Stomach (tissue), 8 donors: ENCODE measurements at regions not wholly inside any gene's neighbourhood (a gene's known extent, or its start where the extent isn't known, plus 50 kb on each side); places are given as distances from the start of the nearest gene placed in this dataset.

Experiments used
- DNase-seq, 2 donors: peaks; one replicate each; pipeline versions ENCODE4 v3.0.0 to v3.0.0-alpha.2; 2013 to 2019
- H3K27ac ChIP-seq, 5 donors: fragments of 200-600 bp in 4 of 5; sonication (generic) in 4 of 5; one replicate each; pipeline ENCODE4 v1.5.1; 2013 to 2019; ENCODE audit warnings: mild to moderate bottlenecking in 1 of 5, moderate library complexity in 1 of 5
- H3K27me3 ChIP-seq, 3 donors: fragments of 200-600 bp; sonication (generic); one replicate each; pipeline ENCODE4 v1.5.1; 2017 to 2019; ENCODE audit warnings: mixed run types in 1 of 3
- H3K36me3 ChIP-seq, 4 donors: fragments of 200-600 bp; sonication (generic); 1 replicate in 3 of 4; 2 replicates in 1 of 4; pipeline ENCODE4 v1.5.1; 2016 to 2019
- H3K4me1 ChIP-seq, 4 donors: fragments of 200-600 bp; sonication (generic); one replicate each; pipeline ENCODE4 v1.5.1; 2016 to 2019
- H3K4me3 ChIP-seq, 4 donors: fragments of 200-600 bp; sonication (generic) in 3 of 4; one replicate each; pipeline ENCODE4 v1.5.1; 2016 to 2019; ENCODE audit warnings: mild to moderate bottlenecking in 1 of 4
- H3K9me3 ChIP-seq, 4 donors: fragments of 200-600 bp; sonication (generic); one replicate each; pipeline ENCODE4 v1.5.1; 2016 to 2019
- EP300 ChIP-seq: sonication (generic); formaldehyde crosslinking; IDR thresholded peaks from one replicate; pipeline ENCODE4 v1.6.1; 2017; ENCODE audit warnings: antibody characterized with exemption
- POLR2A ChIP-seq, 4 donors: fragments of 450-650 bp; IDR thresholded peaks; one replicate each; pipeline ENCODE4 v1.6.1; 2016; ENCODE audit warnings: antibody characterized with exemption in 4 of 4, control low read depth in 2 of 4, mild to moderate bottlenecking in 1 of 4, moderate library complexity in 1 of 4
- POLR2AphosphoS5 ChIP-seq, 3 donors: sonication (generic); formaldehyde crosslinking; IDR thresholded peaks; one replicate each; pipeline ENCODE4 v1.6.1; 2016; ENCODE audit warnings: antibody characterized with exemption in 3 of 3
- WGBS, 5 donors: extraction: QIAGEN DNeasy Blood & Tissue Kit in 3 of 5; methylation state at CpG; one replicate each; pipeline versions ENCODE4 v1.1.5 to v1.1.7; 2013 to 2018; 5-methylcytosine and 5-hydroxymethylcytosine counted together
- intact Hi-C: fragments of 100-400 bp; cut with DNase I; formaldehyde crosslinking; loops from one replicate; pipeline ENCODE4 v1.15.1; 2023; ENCODE audit warnings: low total_unique reads
- TF ChIP-seq, protein P1 (sequence below), 7 experiments: fragments of 450-650 bp in 4 of 7; fragments of 200-600 bp in 3 of 7; sonication (generic) in 3 of 7; IDR thresholded peaks; one replicate each; pipeline ENCODE4 v1.5.1; 2016 to 2019; ENCODE audit warnings: antibody characterized with exemption in 7 of 7, control low read depth in 2 of 7, mild to moderate bottlenecking in 1 of 7
- donor health status: healthy with polysubstance abuse.
- donor health status: Bipolar disorder and iron deficiency.
- donor health status: healthy.

- no peaks in the 10 kb centered on the region for H3K9me3 ChIP-seq
- no peak overlapping the region for H3K4me3 ChIP-seq
- intact Hi-C loops, result no loop called here
- H3K27ac ChIP-seq, result peak overlapping the region in 2 of 5 donors; percentile 3 to 31
- DNase-seq, result no peak
- H3K36me3 ChIP-seq, result no peaks in the 10 kb centered on the region
- WGBS, 5 donors, result 69 to 79% (median 73%) methylated on average over 2 of the region's 2 CpGs
- TF ChIP-seq, protein P1, sequence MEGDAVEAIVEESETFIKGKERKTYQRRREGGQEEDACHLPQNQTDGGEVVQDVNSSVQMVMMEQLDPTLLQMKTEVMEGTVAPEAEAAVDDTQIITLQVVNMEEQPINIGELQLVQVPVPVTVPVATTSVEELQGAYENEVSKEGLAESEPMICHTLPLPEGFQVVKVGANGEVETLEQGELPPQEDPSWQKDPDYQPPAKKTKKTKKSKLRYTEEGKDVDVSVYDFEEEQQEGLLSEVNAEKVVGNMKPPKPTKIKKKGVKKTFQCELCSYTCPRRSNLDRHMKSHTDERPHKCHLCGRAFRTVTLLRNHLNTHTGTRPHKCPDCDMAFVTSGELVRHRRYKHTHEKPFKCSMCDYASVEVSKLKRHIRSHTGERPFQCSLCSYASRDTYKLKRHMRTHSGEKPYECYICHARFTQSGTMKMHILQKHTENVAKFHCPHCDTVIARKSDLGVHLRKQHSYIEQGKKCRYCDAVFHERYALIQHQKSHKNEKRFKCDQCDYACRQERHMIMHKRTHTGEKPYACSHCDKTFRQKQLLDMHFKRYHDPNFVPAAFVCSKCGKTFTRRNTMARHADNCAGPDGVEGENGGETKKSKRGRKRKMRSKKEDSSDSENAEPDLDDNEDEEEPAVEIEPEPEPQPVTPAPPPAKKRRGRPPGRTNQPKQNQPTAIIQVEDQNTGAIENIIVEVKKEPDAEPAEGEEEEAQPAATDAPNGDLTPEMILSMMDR (IDR thresholded peaks at IDR 0.05), result no peak
- no peak for TF ChIP-seq EP300
- TF ChIP-seq POLR2A (IDR thresholded peaks at IDR 0.05), result no peak
- no peak for TF ChIP-seq POLR2AphosphoS5 (IDR thresholded peaks at IDR 0.05)
- H3K4me1 ChIP-seq, result no peaks in the 10 kb centered on the region
- H3K27me3 ChIP-seq, result no peaks in the 10 kb centered on the region
These were observed 284.9 kb upstream of the IGF1R start for GRCh38 chr15:98363416-98363815.

GRCh38 chr15:98363955-98364354 is 284.4 kb upstream of the IGF1R start:
- no peaks in the 10 kb centered on the region for H3K9me3 ChIP-seq
- 44 to 67% (median 56%) methylated on average over 6 of the region's 6 CpGs for WGBS, 5 donors
- no peaks in the 10 kb centered on the region for H3K27me3 ChIP-seq
- no peaks in the 10 kb centered on the region for H3K4me1 ChIP-seq
- H3K27ac ChIP-seq, result no peak overlapping the region
- no peak overlapping the region for H3K4me3 ChIP-seq
- intact Hi-C loops, result no loop called here
- TF ChIP-seq POLR2AphosphoS5 (IDR thresholded peaks at IDR 0.05) (no peak), EP300 (no peak), POLR2A (IDR thresholded peaks at IDR 0.05) (no peak)
- TF ChIP-seq, protein P1 (IDR thresholded peaks at IDR 0.05), result no peak
- H3K36me3 ChIP-seq, result no peaks in the 10 kb centered on the region
- no peak for DNase-seq

- 46 to 74% (median 57%) methylated on average over 3 of the region's 3 CpGs for WGBS, 5 donors
- Histone ChIP-seq H3K36me3 (no peaks in the 10 kb centered on the region), H3K4me1 (peaks cover 0 to 8% (median 0%) of the 10 kb centered on the region in 4 donors), H3K9me3 (no peaks in the 10 kb centered on the region), H3K27ac (peak overlapping the region in 2 of 5 donors; percentile 43 to 53), H3K27me3 (no peaks in the 10 kb centered on the region), H3K4me3 (no peak overlapping the region)
- TF ChIP-seq EP300, result no peak
- TF ChIP-seq POLR2AphosphoS5 (IDR thresholded peaks at IDR 0.05), result peak in 1 of 3 donors; percentile 13
- TF ChIP-seq POLR2A (IDR thresholded peaks at IDR 0.05), result no peak
- peak in 1 of 2 donors; percentile 27 for DNase-seq
- intact Hi-C loops, result no loop called here
These were observed 279.1 kb upstream of the IGF1R start for GRCh38 chr15:98369081-98369716.

- Histone ChIP-seq H3K36me3 (no peaks in the 10 kb centered on the region), H3K27ac (peak overlapping the region in 2 of 5 donors; percentile 7 to 46), H3K4me3 (no peak overlapping the region), H3K27me3 (no peaks in the 10 kb centered on the region), H3K9me3 (peaks cover 0 to 14% (median 11%) of the 10 kb centered on the region in 4 donors), H3K4me1 (no peaks in the 10 kb centered on the region)
- WGBS, 5 donors, result 81 to 91% (median 83%) methylated on average over 7 of the region's 7 CpGs
- intact Hi-C loops, result no loop called here
- TF ChIP-seq POLR2AphosphoS5 (IDR thresholded peaks at IDR 0.05), result no peak
- TF ChIP-seq EP300, result no peak
- TF ChIP-seq POLR2A (IDR thresholded peaks at IDR 0.05), result no peak
- TF ChIP-seq, protein P1 (IDR thresholded peaks at IDR 0.05), result no peak
- DNase-seq, result peak in 1 of 2 donors; percentile 67
These were observed 272.6 kb upstream of the IGF1R start for GRCh38 chr15:98375513-98376340.
